Right lobe of liver (tissue), 4 donors: ENCODE measurements at regions not wholly inside any gene's neighbourhood (a gene's known extent, or its start where the extent isn't known, plus 50 kb on each side); places are given as distances from the start of the nearest gene placed in this dataset.

Experiments
- CTCF ChIP-seq, 4 donors: fragments of 200-600 bp in 3 of 4; fragments of 450-650 bp in 1 of 4; IDR thresholded peaks; one replicate each; pipeline versions ENCODE4 v1.5.1 to v1.8.0; 2016 to 2022; ENCODE audit warnings: antibody characterized with exemption in 4 of 4, mild to moderate bottlenecking in 2 of 4
- POLR2A ChIP-seq: fragments of 450-650 bp; IDR thresholded peaks from one replicate; pipeline ENCODE4 v1.6.1; 2017; ENCODE audit warnings: antibody characterized with exemption, mild to moderate bottlenecking
- donor health status: DM: no; HTN: no; CAD: no.
- donor health status: DM: no; HTN: no; CAD: no.
- donor health status: DM: no; HTN: yes; CAD: no.

DNA sequence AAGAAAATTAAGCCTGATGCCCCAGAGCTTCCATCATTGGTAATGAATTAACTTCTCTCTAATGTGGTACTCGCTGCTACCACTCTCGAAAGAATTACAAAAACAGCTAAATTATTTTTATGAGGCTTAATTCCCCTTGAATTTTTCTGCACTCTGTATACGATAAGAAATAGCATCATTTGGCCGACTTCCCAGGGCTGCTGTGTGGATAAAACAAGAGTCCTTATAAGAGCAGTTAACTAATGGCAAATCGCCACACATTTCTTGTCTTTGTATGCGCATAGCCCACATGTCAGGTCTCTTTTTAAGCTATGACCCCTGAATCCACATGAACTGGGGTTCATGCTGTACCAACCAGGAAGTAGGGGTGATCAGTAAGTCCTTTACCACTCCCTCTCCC is 668.4 kb downstream of the TMEM182 start:
- TF ChIP-seq CTCF (IDR thresholded peaks at IDR 0.05) = no peak
- no peak for TF ChIP-seq POLR2A
